ENCODE measurements at regions not wholly inside any gene's neighbourhood (a gene's known extent, or its start where the extent isn't known, plus 50 kb on each side); places are given as distances from the start of the nearest gene placed in this dataset.

- H3K9me3 ChIP-seq (replicated peaks; ENCODE audit: control insufficient read depth, insufficient read depth, low read length): no peaks in the 10 kb centered on the region
- no peak overlapping the region for H3K4me2 ChIP-seq (ENCODE audit: control insufficient read depth, insufficient read depth)
- no peaks in the 10 kb centered on the region for H3K79me2 ChIP-seq (ENCODE audit: control insufficient read depth, insufficient read depth, low read length)
- no peak overlapping the region for H3K9ac ChIP-seq (ENCODE audit: control insufficient read depth, insufficient read depth, low read length)
- no peaks in the 10 kb centered on the region for H3K36me3 ChIP-seq (ENCODE audit: control insufficient read depth in 2 of 2, insufficient read depth in 2 of 2, low read length in 1 of 2)
- POLR2A ChIA-PET: no interaction called here
- BruUV-seq (replicated peaks): no TSS peak
- 9% methylated on average over 5 of the region's 5 CpGs for WGBS (ENCODE audit: insufficient coverage, insufficient replicate concordance, low lambda C conversion rate, missing lambda C conversion rate)
- SMC1A ChIA-PET (ENCODE audit: uncharacterized antibody, unreplicated experiment): interaction anchor here (1.4 kb wide), 1 partner anchor 13 kb away, joined by 3 read pairs; no protein-coding TSS in a partner anchor
- H3K27me3 ChIP-seq (replicated peaks in 1 of 2; ENCODE audit: control insufficient read depth in 2 of 2, insufficient read depth in 2 of 2, low read length in 1 of 2): no peaks in the 10 kb centered on the region
- no peak overlapping the region for H2AFZ ChIP-seq (ENCODE audit: control insufficient read depth, low read depth, low read length)
- DNase-seq (ENCODE audit: low read depth, low spot score): no peak
- no peak overlapping the region for H3K27ac ChIP-seq (ENCODE audit: control insufficient read depth, insufficient read depth)
- no peak for FAIRE-seq
- intact Hi-C loops (cut with micrococcal nuclease; ENCODE audit: unreplicated experiment) (no loop called here), in situ Hi-C loops (cut with MboI) (no loop called here)
- CTCF ChIA-PET: no interaction called here
- TF ChIP-seq, protein P1, sequence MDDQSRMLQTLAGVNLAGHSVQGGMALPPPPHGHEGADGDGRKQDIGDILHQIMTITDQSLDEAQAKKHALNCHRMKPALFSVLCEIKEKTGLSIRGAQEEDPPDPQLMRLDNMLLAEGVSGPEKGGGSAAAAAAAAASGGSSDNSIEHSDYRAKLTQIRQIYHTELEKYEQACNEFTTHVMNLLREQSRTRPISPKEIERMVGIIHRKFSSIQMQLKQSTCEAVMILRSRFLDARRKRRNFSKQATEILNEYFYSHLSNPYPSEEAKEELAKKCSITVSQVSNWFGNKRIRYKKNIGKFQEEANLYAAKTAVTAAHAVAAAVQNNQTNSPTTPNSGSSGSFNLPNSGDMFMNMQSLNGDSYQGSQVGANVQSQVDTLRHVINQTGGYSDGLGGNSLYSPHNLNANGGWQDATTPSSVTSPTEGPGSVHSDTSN (IDR thresholded peaks at IDR 0.05; ENCODE audit: insufficient replicate concordance, low read depth, low read length): no peak
- TF ChIP-seq, protein P2, sequence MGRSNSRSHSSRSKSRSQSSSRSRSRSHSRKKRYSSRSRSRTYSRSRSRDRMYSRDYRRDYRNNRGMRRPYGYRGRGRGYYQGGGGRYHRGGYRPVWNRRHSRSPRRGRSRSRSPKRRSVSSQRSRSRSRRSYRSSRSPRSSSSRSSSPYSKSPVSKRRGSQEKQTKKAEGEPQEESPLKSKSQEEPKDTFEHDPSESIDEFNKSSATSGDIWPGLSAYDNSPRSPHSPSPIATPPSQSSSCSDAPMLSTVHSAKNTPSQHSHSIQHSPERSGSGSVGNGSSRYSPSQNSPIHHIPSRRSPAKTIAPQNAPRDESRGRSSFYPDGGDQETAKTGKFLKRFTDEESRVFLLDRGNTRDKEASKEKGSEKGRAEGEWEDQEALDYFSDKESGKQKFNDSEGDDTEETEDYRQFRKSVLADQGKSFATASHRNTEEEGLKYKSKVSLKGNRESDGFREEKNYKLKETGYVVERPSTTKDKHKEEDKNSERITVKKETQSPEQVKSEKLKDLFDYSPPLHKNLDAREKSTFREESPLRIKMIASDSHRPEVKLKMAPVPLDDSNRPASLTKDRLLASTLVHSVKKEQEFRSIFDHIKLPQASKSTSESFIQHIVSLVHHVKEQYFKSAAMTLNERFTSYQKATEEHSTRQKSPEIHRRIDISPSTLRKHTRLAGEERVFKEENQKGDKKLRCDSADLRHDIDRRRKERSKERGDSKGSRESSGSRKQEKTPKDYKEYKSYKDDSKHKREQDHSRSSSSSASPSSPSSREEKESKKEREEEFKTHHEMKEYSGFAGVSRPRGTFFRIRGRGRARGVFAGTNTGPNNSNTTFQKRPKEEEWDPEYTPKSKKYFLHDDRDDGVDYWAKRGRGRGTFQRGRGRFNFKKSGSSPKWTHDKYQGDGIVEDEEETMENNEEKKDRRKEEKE (IDR thresholded peaks at IDR 0.05): no peak
- ATAC-seq: no peak
- no peaks in the 10 kb centered on the region for H4K20me1 ChIP-seq (ENCODE audit: control insufficient read depth, insufficient read depth)
- RAD21 ChIA-PET (ENCODE audit: unreplicated experiment): no interaction called here
- no peak overlapping the region for H3K4me3 ChIP-seq
- no peaks in the 10 kb centered on the region for H3K4me1 ChIP-seq (ENCODE audit: control insufficient read depth, insufficient read depth, low read length)
These were observed 384.6 kb downstream of the SH3GL2 start for GRCh38 chr9:17963498-17963897.

GRCh38 chr9:17967731-17968130 is 388.9 kb downstream of the SH3GL2 start:
- Histone ChIP-seq H3K79me2 (ENCODE audit: control insufficient read depth, insufficient read depth, low read length) (no peaks in the 10 kb centered on the region), H3K4me3 (no peak overlapping the region), H3K4me1 (ENCODE audit: control insufficient read depth, insufficient read depth, low read length) (no peaks in the 10 kb centered on the region), H3K36me3 (ENCODE audit: control insufficient read depth in 2 of 2, insufficient read depth in 2 of 2, low read length in 1 of 2) (no peaks in the 10 kb centered on the region), H3K9ac (ENCODE audit: control insufficient read depth, insufficient read depth, low read length) (no peak overlapping the region), H3K27me3 (replicated peaks in 1 of 2; ENCODE audit: control insufficient read depth in 2 of 2, insufficient read depth in 2 of 2, low read length in 1 of 2) (no peaks in the 10 kb centered on the region), H2AFZ (ENCODE audit: control insufficient read depth, low read depth, low read length) (no peak overlapping the region), H3K9me3 (replicated peaks; ENCODE audit: control insufficient read depth, insufficient read depth, low read length) (no peaks in the 10 kb centered on the region), H3K4me2 (ENCODE audit: control insufficient read depth, insufficient read depth) (no peak overlapping the region), H4K20me1 (ENCODE audit: control insufficient read depth, insufficient read depth) (no peaks in the 10 kb centered on the region), H3K27ac (ENCODE audit: control insufficient read depth, insufficient read depth) (no peak overlapping the region)
- no peak for ATAC-seq
- SMC1A ChIA-PET (ENCODE audit: uncharacterized antibody, unreplicated experiment): no interaction called here
- intact Hi-C loops (cut with micrococcal nuclease; ENCODE audit: unreplicated experiment): no loop called here
- WGBS (ENCODE audit: insufficient coverage, insufficient replicate concordance, low lambda C conversion rate, missing lambda C conversion rate): 13% methylated on average over 3 of the region's 3 CpGs
- no TSS peak for BruUV-seq (replicated peaks)
- no peak for DNase-seq (ENCODE audit: low read depth, low spot score)
- TF ChIP-seq SREBF1 (IDR thresholded peaks at IDR 0.05; ENCODE audit: low read length): no peak
- TF ChIP-seq ZNF274 (IDR thresholded peaks at IDR 0.05; ENCODE audit: insufficient read depth, insufficient read length): no peak
- no peak for TF ChIP-seq ASH2L (IDR thresholded peaks at IDR 0.05; ENCODE audit: borderline replicate concordance, low read depth)
- no peak for TF ChIP-seq RBBP5 (conservative IDR thresholded peaks at IDR 0.05)
- TF ChIP-seq, protein P3, sequence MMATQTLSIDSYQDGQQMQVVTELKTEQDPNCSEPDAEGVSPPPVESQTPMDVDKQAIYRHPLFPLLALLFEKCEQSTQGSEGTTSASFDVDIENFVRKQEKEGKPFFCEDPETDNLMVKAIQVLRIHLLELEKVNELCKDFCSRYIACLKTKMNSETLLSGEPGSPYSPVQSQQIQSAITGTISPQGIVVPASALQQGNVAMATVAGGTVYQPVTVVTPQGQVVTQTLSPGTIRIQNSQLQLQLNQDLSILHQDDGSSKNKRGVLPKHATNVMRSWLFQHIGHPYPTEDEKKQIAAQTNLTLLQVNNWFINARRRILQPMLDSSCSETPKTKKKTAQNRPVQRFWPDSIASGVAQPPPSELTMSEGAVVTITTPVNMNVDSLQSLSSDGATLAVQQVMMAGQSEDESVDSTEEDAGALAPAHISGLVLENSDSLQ (IDR thresholded peaks at IDR 0.05): no peak
- no peak for TF ChIP-seq ZSCAN29 (IDR thresholded peaks at IDR 0.05)
- CTCF ChIA-PET: no interaction called here
- no peak for FAIRE-seq
- in situ Hi-C loops (cut with MboI): no loop called here
- POLR2A ChIA-PET: no interaction called here
- RAD21 ChIA-PET (ENCODE audit: unreplicated experiment): no interaction called here
